GM18907 (cell line): ENCODE measurements at regions not wholly inside any gene's neighbourhood (a gene's known extent, or its start where the extent isn't known, plus 50 kb on each side); places are given as distances from the start of the nearest gene placed in this dataset.
"Not testable (repeated sequence)": the region's sequence is repeated elsewhere in the genome, so short reads cannot be mapped to it uniquely, and the experiment has no call there.

ENCODE experiments used
- ATAC-seq: cut with Tn5 transposase; IDR thresholded peaks from one replicate; pipeline ENCODE4 v1.9.1; 2021; ENCODE audit warnings: mild to moderate bottlenecking, moderate library complexity; ENCODE audit not compliant: unreplicated experiment

- no peak for ATAC-seq
Observed at GRCh38 chr5:165014439-165014838, 1509.0 kb downstream of the MAT2B start.

- no peak for ATAC-seq
Observed at GRCh38 chr5:165015126-165015525, 1509.7 kb downstream of the MAT2B start.

DNA sequence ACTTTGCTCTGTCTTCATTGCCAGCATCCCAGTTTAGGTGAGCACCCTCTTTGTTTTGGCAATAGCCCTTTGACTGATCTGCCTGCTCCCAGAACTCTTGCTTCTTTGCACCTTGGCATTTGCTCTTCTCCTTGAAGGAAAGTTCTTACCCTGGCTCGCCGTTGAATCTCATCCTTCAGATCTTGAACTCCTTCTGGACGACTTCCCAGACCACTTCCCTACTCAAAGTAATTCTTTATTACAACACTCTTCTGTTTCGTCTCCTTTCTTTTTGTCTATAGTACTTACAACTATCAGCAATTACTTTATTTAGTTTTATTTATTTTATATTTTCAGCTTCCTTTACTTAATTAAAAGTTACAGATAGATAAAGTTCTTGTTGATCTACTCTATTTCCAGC, 1510.1 kb downstream of the MAT2B start:
- ATAC-seq = no peak

DNA sequence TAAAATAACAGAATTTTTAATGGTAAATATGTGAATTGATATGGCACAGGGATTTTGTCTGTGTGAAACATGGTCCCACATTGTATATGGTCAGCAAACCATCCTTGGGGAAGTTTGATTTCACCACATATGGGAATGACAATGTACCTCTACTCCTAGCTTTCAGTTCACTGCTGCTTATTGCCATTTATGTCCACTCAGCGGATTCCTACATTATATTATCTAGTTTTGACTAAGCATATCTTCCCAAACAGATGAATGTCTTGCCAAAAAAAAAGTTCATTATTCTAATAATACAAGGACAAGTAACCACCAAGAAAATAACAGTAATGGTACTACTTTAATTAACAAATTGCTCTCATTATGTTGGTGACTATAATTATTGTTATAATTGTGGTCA, 1521.6 kb downstream of the MAT2B start:
- no peak for ATAC-seq

GRCh38 chr5:165028356-165028755, 1522.9 kb downstream of the MAT2B start:
- ATAC-seq = no peak

DNA sequence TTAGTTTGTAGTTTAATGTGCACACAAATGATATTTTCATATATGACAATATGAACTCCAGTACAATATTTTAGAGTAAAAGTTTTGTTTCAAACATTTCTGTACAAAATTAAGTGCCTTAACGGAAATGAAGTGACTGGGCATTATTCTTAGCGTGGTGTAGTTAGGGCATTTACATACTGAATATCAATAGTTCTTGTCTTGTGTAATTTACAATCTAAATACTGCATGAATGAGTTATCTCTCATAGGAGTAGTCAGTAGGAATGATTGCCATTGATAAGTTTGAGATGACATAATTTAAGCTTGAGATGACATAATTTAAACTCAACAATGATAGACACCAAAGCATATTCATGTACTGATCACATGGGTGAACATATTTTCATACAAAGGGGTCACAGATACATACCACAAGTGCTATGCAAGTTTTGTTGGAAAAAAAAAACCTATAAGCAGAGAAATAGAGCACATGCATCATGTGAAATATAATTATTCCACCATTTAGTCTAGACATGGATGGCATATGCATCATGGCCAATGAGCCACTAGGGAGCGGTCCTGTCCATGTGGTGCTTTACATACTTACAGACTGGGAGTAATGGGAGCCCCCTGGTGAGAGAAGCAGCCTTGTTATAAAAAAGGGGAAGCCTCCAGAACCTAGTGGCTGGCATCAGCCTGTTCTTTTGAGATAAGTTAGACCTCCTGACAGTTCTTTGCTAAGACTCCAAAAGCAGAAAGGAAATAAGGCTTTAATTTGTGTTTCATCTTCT, 1523.9 kb downstream of the MAT2B start:
- no peak for ATAC-seq

GRCh38 chr5:165030971-165031370, 1525.6 kb downstream of the MAT2B start:
- no peak for ATAC-seq

DNA sequence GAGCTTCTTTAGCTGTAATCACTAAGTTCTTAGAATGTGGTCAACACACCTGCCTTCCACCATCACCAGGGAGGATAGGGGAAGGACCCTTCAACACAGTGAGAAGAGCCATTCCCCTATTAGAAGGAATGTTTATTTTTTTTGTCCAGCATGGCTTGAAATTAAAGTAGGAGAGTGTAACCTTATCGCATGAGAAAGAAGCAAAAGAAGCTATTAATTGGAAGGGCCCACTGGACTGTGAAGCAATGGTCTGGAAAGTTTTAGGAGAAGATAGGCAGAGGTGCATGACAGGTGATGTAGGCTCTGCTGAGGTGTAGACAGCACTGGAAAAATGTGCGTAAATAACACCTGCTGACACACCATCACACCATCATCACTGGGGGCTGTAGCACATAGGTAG, 1526.0 kb downstream of the MAT2B start:
- ATAC-seq = no peak

DNA sequence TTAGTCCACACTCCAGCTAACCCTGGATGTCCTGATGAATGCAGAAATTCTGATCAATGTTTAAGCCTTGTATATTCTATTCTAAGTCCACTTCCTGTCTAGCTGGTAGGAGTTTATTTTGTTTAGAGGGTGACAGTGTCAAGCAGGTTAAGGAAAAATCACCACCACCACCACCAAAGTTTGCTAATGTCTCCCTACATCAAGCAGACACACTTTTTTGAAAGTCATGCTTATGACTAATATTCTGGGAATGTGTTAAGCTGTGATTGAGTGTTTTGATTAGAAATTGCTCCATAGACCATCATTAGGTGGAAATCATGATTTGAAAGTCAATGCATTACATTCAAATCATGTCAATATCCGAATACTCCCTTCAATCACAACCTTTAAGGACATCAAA, 1530.1 kb downstream of the MAT2B start:
- no peak for ATAC-seq

- no peak for ATAC-seq
Observed at GRCh38 chr5:165039748-165040147, 1534.3 kb downstream of the MAT2B start.

GRCh38 chr5:165045941-165046340, 1540.5 kb downstream of the MAT2B start:
- not testable (repeated sequence) for ATAC-seq

GRCh38 chr5:165055476-165055875, 1550.1 kb downstream of the MAT2B start:
- no peak for ATAC-seq

- ATAC-seq = no peak
Observed at GRCh38 chr5:165057145-165057544, 1551.7 kb downstream of the MAT2B start.

GRCh38 chr5:165066751-165067385, 1561.4 kb downstream of the MAT2B start:
- no peak for ATAC-seq

DNA sequence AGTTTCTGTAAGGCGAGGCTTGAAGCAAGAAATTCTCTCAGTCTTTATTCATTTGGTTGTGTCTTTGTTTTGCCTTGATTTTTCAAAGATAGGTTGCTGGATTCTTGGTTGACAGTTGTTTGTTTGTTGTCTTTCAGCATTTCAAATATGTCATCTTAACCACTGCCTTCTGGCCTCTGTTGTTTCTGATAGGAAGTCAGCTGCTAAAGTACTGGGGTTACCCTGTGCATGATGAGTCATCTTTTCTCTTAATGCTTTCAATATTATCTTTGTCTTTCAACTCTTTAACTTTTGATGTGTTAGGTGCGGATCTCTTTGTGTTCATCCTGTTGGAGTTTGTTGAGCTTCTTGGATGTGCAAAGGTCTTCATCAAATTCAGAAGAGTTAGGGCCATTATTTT, 1571.3 kb downstream of the MAT2B start:
- no peak for ATAC-seq

- no peak for ATAC-seq
Observed at GRCh38 chr5:165079389-165079788, 1574.0 kb downstream of the MAT2B start.

GRCh38 chr5:165083394-165083793, 1578.0 kb downstream of the MAT2B start:
- no peak for ATAC-seq

DNA sequence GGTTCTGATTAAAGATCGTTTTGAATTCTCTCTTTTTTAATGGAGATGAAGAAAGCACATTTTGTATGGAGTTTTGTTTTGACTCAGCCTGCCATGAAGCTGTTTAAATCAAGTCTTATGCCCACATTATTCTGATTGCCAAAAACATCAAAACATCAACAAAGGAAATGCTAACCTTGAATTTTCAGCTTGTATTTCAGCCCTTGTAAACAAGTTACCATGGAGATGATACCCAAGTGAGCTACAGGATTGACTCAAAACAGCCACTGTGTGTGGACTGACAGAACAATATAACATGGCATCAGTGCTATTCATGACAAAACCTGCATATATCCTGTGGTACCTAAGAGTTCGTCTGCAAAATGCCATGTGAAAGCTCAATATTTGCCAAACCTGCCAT, 1581.0 kb downstream of the MAT2B start:
- ATAC-seq = no peak

GRCh38 chr5:165094782-165095181, 1589.4 kb downstream of the MAT2B start:
- ATAC-seq = no peak

GRCh38 chr5:165101709-165102108, 1596.3 kb downstream of the MAT2B start:
- no peak for ATAC-seq

DNA sequence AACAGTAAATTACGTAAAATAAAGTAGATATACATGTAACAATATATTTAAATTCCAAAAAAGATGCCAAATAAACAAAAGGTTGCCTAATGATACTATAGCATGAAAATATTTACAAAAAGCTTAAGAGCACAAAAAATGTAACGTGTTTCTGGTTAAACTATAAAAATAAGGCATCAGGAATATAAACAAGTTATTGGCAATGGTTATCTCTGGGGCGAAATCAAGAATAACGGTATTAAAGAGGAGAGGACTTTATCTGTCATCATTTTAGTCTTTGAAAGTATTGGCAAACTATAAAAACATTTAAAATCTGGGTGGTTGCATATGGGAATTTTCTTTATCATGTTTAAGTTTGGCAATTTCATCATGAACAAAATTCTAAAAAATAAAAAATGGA, 1599.2 kb downstream of the MAT2B start:
- no peak for ATAC-seq

DNA sequence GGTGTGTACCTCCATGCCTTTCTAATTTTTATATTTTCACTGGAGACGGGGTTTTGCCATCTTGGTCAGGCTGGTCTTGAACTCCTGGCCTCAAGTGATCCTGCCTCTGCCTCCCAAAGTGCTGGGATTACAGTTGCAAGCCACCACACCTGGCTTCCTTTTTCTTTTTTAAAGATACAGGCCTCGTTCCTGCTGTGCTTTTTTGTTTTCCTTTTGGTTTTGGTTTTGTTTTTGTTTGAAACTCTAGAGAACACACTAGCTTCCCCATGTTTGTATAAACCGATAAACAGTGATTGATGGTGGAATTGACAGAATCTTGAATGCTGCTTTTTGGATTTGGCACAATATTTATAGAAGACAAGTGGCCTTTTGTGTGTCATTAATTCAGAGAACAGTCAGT, 1603.4 kb downstream of the MAT2B start:
- ATAC-seq = no peak

DNA sequence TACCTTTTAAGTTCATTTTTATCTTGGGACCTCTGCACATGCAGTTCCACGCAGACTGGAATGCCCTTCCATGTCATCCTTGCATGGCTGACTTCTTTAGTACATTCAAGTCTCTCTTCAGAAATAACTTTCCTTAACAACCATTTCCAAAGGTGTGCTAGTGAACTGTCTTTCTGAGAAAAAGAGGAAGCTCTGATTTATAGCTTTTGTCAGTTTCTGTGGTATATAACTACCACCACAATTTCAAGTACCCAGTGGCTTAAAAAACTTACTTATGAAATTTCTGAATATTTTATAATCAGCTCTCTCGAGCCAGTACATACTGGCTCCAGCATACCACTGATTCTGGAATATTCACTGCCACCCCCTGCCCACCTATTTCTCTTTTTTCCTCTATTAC, 1613.8 kb downstream of the MAT2B start:
- no peak for ATAC-seq
